GM23338 (cell line): ENCODE measurements at regions not wholly inside any gene's neighbourhood (a gene's known extent, or its start where the extent isn't known, plus 50 kb on each side); places are given as distances from the start of the nearest gene placed in this dataset.

Experiments
- ATAC-seq: fragments of 200-7000 bp; cut with Tn5 transposase; 3 replicates; pipeline ENCODE4 v1.9.1; 2020
- DNase-seq: peaks from one replicate; pipeline ENCODE4 v3.0.0-alpha.2; 2015; ENCODE audit warnings: low spot score
- H2AFZ ChIP-seq: fragments of 200-600 bp; sonication (generic); 2 replicates; pipeline ENCODE4 v1.8.0; 2016; ENCODE audit warnings: antibody characterized with exemption, mild to moderate bottlenecking, moderate library complexity
- H3F3A ChIP-seq: fragments of 200-600 bp; sonication (generic); replicated peaks from 2 replicates; pipeline ENCODE4 v1.8.0; 2017; ENCODE audit warnings: antibody characterized with exemption, mixed run types, low read depth
- H3K27ac ChIP-seq: fragments of 200-600 bp; sonication (generic); 2 replicates; pipeline ENCODE4 v1.6.1; 2016; ENCODE audit warnings: low read depth
- H3K27me3 ChIP-seq: fragments of 200-600 bp; sonication (generic); 2 replicates; pipeline ENCODE4 v1.8.0; 2016; ENCODE audit warnings: mild to moderate bottlenecking, mixed run types, moderate library complexity; ENCODE audit not compliant: insufficient read depth
- H3K36me3 ChIP-seq: fragments of 200-600 bp; sonication (generic); 2 replicates; pipeline ENCODE4 v1.8.0; 2016; ENCODE audit warnings: mild to moderate bottlenecking; ENCODE audit not compliant: insufficient read depth
- H3K4me1 ChIP-seq: fragments of 200-600 bp; sonication (generic); 2 replicates; pipeline ENCODE4 v1.8.0; 2016; ENCODE audit warnings: mild to moderate bottlenecking, moderate library complexity; ENCODE audit not compliant: insufficient read depth
- H3K4me2 ChIP-seq: fragments of 200-600 bp; sonication (generic); 2 replicates; pipeline ENCODE4 v1.7.1; 2017; ENCODE audit warnings: mixed run types
- H3K4me3 ChIP-seq: fragments of 200-600 bp; sonication (generic); 2 replicates; pipeline ENCODE4 v1.6.1; 2016; ENCODE audit warnings: mixed run types
- H3K79me2 ChIP-seq: fragments of 200-600 bp; sonication (generic); replicated peaks from 2 replicates; pipeline ENCODE4 v1.8.0; 2017; ENCODE audit warnings: mild to moderate bottlenecking; ENCODE audit not compliant: insufficient read depth
- H3K9me2 ChIP-seq: fragments of 200-600 bp; sonication (generic); 2 replicates; pipeline ENCODE4 v1.8.0; 2017; ENCODE audit not compliant: insufficient read depth
- H4K20me1 ChIP-seq: fragments of 200-600 bp; sonication (generic); replicated peaks from 2 replicates; pipeline ENCODE4 v1.8.0; 2017; ENCODE audit warnings: mild to moderate bottlenecking; ENCODE audit not compliant: insufficient read depth
- H3K27ac Mint-ChIP-seq: 2 replicates; pipeline ENCODE4 v1.8.0; 2020; ENCODE audit warnings: inconsistent platforms, mild to moderate bottlenecking, moderate library complexity, mixed read lengths
- H3K27me3 Mint-ChIP-seq: 3 replicates; pipeline ENCODE4 v1.8.0; 2022; ENCODE audit warnings: low read depth, mild to moderate bottlenecking, moderate library complexity, mixed read lengths, inconsistent platforms; ENCODE audit not compliant: insufficient read depth, poor library complexity
- H3K36me3 Mint-ChIP-seq: 3 replicates; pipeline ENCODE4 v1.8.0; 2021; ENCODE audit warnings: low read depth, mild to moderate bottlenecking, inconsistent platforms, moderate library complexity, mixed read lengths
- H3K4me1 Mint-ChIP-seq: 3 replicates; pipeline ENCODE4 v1.8.0; 2020; ENCODE audit warnings: mild to moderate bottlenecking, inconsistent platforms, mixed read lengths
- H3K4me3 Mint-ChIP-seq: 3 replicates; pipeline ENCODE4 v1.8.0; 2021; ENCODE audit warnings: moderate library complexity, mild to moderate bottlenecking, inconsistent platforms, mixed read lengths
- H3K9me3 Mint-ChIP-seq: 3 replicates; pipeline ENCODE4 v1.8.0; 2020; ENCODE audit warnings: moderate library complexity, mild to moderate bottlenecking, inconsistent platforms, mixed read lengths
- CREB1 ChIP-seq: fragments of 250-450 bp; sonication (Bioruptor Pico); IDR thresholded peaks from 2 replicates; pipeline ENCODE4 v1.5.0; 2020; ENCODE audit warnings: low read depth, mild to moderate bottlenecking, moderate library complexity
- EZH2 ChIP-seq: fragments of 200-600 bp; sonication (generic); IDR thresholded peaks from one replicate; pipeline ENCODE4 v1.8.0; 2017; ENCODE audit warnings: antibody characterized with exemption, mild to moderate bottlenecking, low read depth; ENCODE audit not compliant: unreplicated experiment
- EZH2phosphoT487 ChIP-seq: fragments of 200-600 bp; sonication (generic); IDR thresholded peaks from one replicate; pipeline ENCODE4 v1.8.1; 2018; ENCODE audit warnings: antibody characterized with exemption; ENCODE audit not compliant: unreplicated experiment
- JUNB ChIP-seq: IDR thresholded peaks from one replicate; pipeline ENCODE4 v1.6.1; 2016; ENCODE audit warnings: antibody characterized with exemption; ENCODE audit not compliant: unreplicated experiment
- NANOG ChIP-seq: IDR thresholded peaks from 2 replicates; pipeline ENCODE4 v1.6.1; 2016; ENCODE audit warnings: antibody characterized with exemption, borderline replicate concordance
- POLR2AphosphoS5 ChIP-seq: IDR thresholded peaks from 2 replicates; pipeline ENCODE4 v1.6.1; 2016; ENCODE audit warnings: antibody characterized with exemption, low read depth
- STAT1 ChIP-seq: IDR thresholded peaks from one replicate; pipeline ENCODE4 v1.6.1; 2016; ENCODE audit warnings: antibody characterized with exemption; ENCODE audit not compliant: unreplicated experiment
- ZNF114 ChIP-seq: fragments of 250-450 bp; sonication (Bioruptor Pico); IDR thresholded peaks from 2 replicates; pipeline ENCODE4 v1.5.0; 2020; ENCODE audit warnings: mild to moderate bottlenecking, moderate library complexity
- ZNF331 ChIP-seq: fragments of 250-450 bp; sonication (Bioruptor Pico); IDR thresholded peaks from 2 replicates; pipeline ENCODE4 v1.5.0; 2020; ENCODE audit warnings: low read depth, mild to moderate bottlenecking, moderate library complexity
- TF ChIP-seq, protein P1 (sequence below): fragments of 250-450 bp; sonication (Bioruptor Pico); IDR thresholded peaks from 2 replicates; pipeline ENCODE4 v1.5.0; 2020; ENCODE audit warnings: mild to moderate bottlenecking, moderate library complexity
- TF ChIP-seq, protein P2 (sequence below): IDR thresholded peaks from 2 replicates; pipeline ENCODE4 v1.6.1; 2016; ENCODE audit warnings: antibody characterized with exemption
- TF ChIP-seq, protein P3 (sequence below), 2 experiments: fragments of 200-600 bp in 1 of 2; sonication (generic) in 1 of 2; conservative IDR thresholded peaks; 2 replicates each; pipeline versions ENCODE4 v1.5.1 to v1.6.1; 2016 to 2017; ENCODE audit warnings: antibody characterized with exemption in 2 of 2, low read depth in 2 of 2, mild to moderate bottlenecking in 2 of 2, moderate library complexity in 1 of 2

DNA sequence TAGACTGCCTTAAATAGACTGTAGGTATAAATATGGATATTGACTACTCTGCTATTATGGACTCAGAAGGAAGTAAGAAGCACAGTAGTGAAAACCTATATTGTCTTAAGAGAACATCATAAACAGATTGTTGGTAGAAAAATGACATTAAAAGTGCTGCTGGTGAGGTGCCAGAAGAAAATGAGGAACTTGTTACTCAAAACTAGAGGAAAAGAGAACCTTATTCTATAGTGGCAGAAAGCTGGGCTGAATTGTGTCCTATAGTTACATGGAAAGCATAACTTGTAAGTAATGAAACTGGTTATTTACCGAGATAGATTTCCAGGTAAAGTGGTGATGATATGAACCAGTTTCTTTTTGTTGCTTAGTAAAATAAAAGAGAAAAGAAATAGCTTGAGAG is 109.7 kb upstream of the CTSC start:
- no peak overlapping the region for H3K4me3 ChIP-seq
- peaks cover 2% of the 10 kb centered on the region for H3K27me3 Mint-ChIP-seq
- DNase-seq, result no peak
- no peaks in the 10 kb centered on the region for H3K79me2 ChIP-seq
- H3K9me3 Mint-ChIP-seq, result no peaks in the 10 kb centered on the region; the same call in 2 of the 3 replicates
- no peaks in the 10 kb centered on the region for H3K9me2 ChIP-seq
- H3K4me1 Mint-ChIP-seq, result peaks cover 4% of the 10 kb centered on the region; the same call in 1 of the 3 replicates
- H2AFZ ChIP-seq, result no peak overlapping the region
- no peak overlapping the region for H3K27ac Mint-ChIP-seq
- ATAC-seq, result no peak
- no peak overlapping the region for H3K27ac ChIP-seq
- no peaks in the 10 kb centered on the region for H3K4me1 ChIP-seq
- no peaks in the 10 kb centered on the region for H3F3A ChIP-seq
- H3K4me2 ChIP-seq, result no peak overlapping the region
- no peak overlapping the region for H3K4me3 Mint-ChIP-seq
- no peaks in the 10 kb centered on the region for H3K36me3 Mint-ChIP-seq
- no peak for TF ChIP-seq NANOG
- TF ChIP-seq POLR2AphosphoS5, result no peak
- no peak for TF ChIP-seq ZNF114 (CRISPR knock-in tag)
- no peak for TF ChIP-seq EZH2
- no peak for TF ChIP-seq JUNB
- TF ChIP-seq, protein P1, sequence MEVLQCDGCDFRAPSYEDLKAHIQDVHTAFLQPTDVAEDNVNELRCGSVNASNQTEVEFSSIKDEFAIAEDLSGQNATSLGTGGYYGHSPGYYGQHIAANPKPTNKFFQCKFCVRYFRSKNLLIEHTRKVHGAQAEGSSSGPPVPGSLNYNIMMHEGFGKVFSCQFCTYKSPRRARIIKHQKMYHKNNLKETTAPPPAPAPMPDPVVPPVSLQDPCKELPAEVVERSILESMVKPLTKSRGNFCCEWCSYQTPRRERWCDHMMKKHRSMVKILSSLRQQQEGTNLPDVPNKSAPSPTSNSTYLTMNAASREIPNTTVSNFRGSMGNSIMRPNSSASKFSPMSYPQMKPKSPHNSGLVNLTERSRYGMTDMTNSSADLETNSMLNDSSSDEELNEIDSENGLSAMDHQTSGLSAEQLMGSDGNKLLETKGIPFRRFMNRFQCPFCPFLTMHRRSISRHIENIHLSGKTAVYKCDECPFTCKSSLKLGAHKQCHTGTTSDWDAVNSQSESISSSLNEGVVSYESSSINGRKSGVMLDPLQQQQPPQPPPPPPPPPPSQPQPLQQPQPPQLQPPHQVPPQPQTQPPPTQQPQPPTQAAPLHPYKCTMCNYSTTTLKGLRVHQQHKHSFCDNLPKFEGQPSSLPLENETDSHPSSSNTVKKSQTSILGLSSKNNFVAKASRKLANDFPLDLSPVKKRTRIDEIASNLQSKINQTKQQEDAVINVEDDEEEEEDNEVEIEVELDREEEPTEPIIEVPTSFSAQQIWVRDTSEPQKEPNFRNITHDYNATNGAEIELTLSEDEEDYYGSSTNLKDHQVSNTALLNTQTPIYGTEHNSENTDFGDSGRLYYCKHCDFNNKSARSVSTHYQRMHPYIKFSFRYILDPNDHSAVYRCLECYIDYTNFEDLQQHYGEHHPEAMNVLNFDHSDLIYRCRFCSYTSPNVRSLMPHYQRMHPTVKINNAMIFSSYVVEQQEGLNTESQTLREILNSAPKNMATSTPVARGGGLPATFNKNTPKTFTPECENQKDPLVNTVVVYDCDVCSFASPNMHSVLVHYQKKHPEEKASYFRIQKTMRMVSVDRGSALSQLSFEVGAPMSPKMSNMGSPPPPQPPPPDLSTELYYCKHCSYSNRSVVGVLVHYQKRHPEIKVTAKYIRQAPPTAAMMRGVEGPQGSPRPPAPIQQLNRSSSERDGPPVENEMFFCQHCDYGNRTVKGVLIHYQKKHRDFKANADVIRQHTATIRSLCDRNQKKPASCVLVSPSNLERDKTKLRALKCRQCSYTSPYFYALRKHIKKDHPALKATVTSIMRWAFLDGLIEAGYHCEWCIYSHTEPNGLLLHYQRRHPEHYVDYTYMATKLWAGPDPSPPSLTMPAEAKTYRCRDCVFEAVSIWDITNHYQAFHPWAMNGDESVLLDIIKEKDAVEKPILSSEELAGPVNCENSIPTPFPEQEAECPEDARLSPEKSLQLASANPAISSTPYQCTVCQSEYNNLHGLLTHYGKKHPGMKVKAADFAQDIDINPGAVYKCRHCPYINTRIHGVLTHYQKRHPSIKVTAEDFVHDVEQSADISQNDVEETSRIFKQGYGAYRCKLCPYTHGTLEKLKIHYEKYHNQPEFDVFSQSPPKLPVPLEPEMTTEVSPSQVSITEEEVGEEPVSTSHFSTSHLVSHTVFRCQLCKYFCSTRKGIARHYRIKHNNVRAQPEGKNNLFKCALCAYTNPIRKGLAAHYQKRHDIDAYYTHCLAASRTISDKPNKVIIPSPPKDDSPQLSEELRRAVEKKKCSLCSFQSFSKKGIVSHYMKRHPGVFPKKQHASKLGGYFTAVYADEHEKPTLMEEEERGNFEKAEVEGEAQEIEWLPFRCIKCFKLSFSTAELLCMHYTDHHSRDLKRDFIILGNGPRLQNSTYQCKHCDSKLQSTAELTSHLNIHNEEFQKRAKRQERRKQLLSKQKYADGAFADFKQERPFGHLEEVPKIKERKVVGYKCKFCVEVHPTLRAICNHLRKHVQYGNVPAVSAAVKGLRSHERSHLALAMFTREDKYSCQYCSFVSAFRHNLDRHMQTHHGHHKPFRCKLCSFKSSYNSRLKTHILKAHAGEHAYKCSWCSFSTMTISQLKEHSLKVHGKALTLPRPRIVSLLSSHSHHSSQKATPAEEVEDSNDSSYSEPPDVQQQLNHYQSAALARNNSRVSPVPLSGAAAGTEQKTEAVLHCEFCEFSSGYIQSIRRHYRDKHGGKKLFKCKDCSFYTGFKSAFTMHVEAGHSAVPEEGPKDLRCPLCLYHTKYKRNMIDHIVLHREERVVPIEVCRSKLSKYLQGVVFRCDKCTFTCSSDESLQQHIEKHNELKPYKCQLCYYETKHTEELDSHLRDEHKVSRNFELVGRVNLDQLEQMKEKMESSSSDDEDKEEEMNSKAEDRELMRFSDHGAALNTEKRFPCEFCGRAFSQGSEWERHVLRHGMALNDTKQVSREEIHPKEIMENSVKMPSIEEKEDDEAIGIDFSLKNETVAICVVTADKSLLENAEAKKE, result no peak
- no peak for TF ChIP-seq EZH2phosphoT487
- TF ChIP-seq, protein P2, sequence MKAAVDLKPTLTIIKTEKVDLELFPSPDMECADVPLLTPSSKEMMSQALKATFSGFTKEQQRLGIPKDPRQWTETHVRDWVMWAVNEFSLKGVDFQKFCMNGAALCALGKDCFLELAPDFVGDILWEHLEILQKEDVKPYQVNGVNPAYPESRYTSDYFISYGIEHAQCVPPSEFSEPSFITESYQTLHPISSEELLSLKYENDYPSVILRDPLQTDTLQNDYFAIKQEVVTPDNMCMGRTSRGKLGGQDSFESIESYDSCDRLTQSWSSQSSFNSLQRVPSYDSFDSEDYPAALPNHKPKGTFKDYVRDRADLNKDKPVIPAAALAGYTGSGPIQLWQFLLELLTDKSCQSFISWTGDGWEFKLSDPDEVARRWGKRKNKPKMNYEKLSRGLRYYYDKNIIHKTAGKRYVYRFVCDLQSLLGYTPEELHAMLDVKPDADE, result no peak
- TF ChIP-seq, protein P3, sequence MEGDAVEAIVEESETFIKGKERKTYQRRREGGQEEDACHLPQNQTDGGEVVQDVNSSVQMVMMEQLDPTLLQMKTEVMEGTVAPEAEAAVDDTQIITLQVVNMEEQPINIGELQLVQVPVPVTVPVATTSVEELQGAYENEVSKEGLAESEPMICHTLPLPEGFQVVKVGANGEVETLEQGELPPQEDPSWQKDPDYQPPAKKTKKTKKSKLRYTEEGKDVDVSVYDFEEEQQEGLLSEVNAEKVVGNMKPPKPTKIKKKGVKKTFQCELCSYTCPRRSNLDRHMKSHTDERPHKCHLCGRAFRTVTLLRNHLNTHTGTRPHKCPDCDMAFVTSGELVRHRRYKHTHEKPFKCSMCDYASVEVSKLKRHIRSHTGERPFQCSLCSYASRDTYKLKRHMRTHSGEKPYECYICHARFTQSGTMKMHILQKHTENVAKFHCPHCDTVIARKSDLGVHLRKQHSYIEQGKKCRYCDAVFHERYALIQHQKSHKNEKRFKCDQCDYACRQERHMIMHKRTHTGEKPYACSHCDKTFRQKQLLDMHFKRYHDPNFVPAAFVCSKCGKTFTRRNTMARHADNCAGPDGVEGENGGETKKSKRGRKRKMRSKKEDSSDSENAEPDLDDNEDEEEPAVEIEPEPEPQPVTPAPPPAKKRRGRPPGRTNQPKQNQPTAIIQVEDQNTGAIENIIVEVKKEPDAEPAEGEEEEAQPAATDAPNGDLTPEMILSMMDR (conservative IDR thresholded peaks at IDR 0.05; ENCODE audit: low read depth in 2 of 2), result no peak
- TF ChIP-seq ZNF331 (CRISPR knock-in tag), result no peak
- TF ChIP-seq CREB1 (CRISPR knock-in tag), result no peak
- no peak for TF ChIP-seq STAT1
- H3K36me3 ChIP-seq, result no peaks in the 10 kb centered on the region
- H4K20me1 ChIP-seq, result no peaks in the 10 kb centered on the region
- H3K27me3 ChIP-seq, result no peaks in the 10 kb centered on the region
